Spleen (tissue), 11 donors: ENCODE measurements at regions not wholly inside any gene's neighbourhood (a gene's known extent, or its start where the extent isn't known, plus 50 kb on each side); places are given as distances from the start of the nearest gene placed in this dataset.

ENCODE experiments used
- DNase-seq: peaks from one replicate; pipeline ENCODE4 v3.0.0-alpha.2; 2020
- H3K27ac ChIP-seq, 8 donors: fragments of 200-600 bp; sonication (generic) in 7 of 8; 1 replicate in 4 of 8; 2 replicates in 4 of 8; pipeline versions ENCODE4 v1.5.0 to v1.8.0; 2016 to 2021; ENCODE audit warnings: inconsistent platforms in 4 of 8, mild to moderate bottlenecking in 4 of 8, moderate library complexity in 1 of 8
- H3K27me3 ChIP-seq, 7 donors: fragments of 200-600 bp; sonication (generic) in 6 of 7; replicated peaks in 1 of 7; 1 replicate in 4 of 7; 2 replicates in 3 of 7; pipeline versions ENCODE4 v1.5.0 to v1.8.0; 2016 to 2021; ENCODE audit warnings: inconsistent platforms in 3 of 7, mild to moderate bottlenecking in 1 of 7
- H3K36me3 ChIP-seq, 6 donors: fragments of 200-600 bp; sonication (generic) in 5 of 6; 1 replicate in 4 of 6; 2 replicates in 2 of 6; pipeline versions ENCODE4 v1.5.0 to v1.8.0; 2016 to 2021; ENCODE audit warnings: inconsistent platforms in 2 of 6
- H3K4me1 ChIP-seq, 6 donors: fragments of 200-600 bp; sonication (generic) in 5 of 6; 1 replicate in 3 of 6; 2 replicates in 3 of 6; pipeline versions ENCODE4 v1.5.0 to v1.8.0; 2016 to 2021; ENCODE audit warnings: inconsistent platforms in 3 of 6
- H3K4me3 ChIP-seq, 8 donors: fragments of 200-600 bp; sonication (generic) in 7 of 8; 1 replicate in 4 of 8; 2 replicates in 4 of 8; pipeline versions ENCODE4 v1.5.0 to v1.8.0; 2016 to 2021; ENCODE audit warnings: inconsistent platforms in 4 of 8, mild to moderate bottlenecking in 4 of 8, moderate library complexity in 2 of 8
- H3K9me3 ChIP-seq, 8 donors: fragments of 200-600 bp; sonication (generic) in 7 of 8; 1 replicate in 4 of 8; 2 replicates in 4 of 8; pipeline versions ENCODE4 v1.5.0 to v1.8.0; 2016 to 2021; ENCODE audit warnings: inconsistent platforms in 4 of 8
- POLR2A ChIP-seq, 3 donors: fragments of 450-650 bp; IDR thresholded peaks; one replicate each; pipeline ENCODE4 v1.5.1; 2017; ENCODE audit warnings: antibody characterized with exemption in 3 of 3, mild to moderate bottlenecking in 1 of 3
- POLR2AphosphoS5 ChIP-seq, 3 donors: sonication (generic); formaldehyde crosslinking; IDR thresholded peaks; one replicate each; pipeline ENCODE4 v1.5.1; 2017; ENCODE audit warnings: antibody characterized with exemption in 3 of 3
- WGBS, 5 donors: extraction: QIAGEN DNeasy Blood & Tissue Kit in 3 of 5; methylation state at CpG; one replicate each; pipeline versions ENCODE4 v1.1.5 to v1.1.7; 2013 to 2018; 5-methylcytosine and 5-hydroxymethylcytosine counted together
- intact Hi-C: fragments of 100-400 bp; cut with DNase I; formaldehyde crosslinking; loops from one replicate; pipeline ENCODE4 v1.15.0; 2023; ENCODE audit warnings: low total_unique reads
- TF ChIP-seq, protein P1 (sequence below), 11 experiments: fragments of 200-600 bp in 7 of 11; fragments of 450-650 bp in 4 of 11; sonication (generic) in 4 of 11; IDR thresholded peaks in 8 of 11; conservative IDR thresholded peaks in 3 of 11; 1 replicate in 7 of 11; 2 replicates in 4 of 11; pipeline versions ENCODE4 v1.4.0 to v1.8.0; 2016 to 2021; ENCODE audit warnings: antibody characterized with exemption in 11 of 11, inconsistent platforms in 4 of 11, mild to moderate bottlenecking in 1 of 11
- donor health status: healthy with polysubstance abuse.
- donor health status: DM: no; HTN: no; CAD: no; lungs with moderate emphysema.
- donor health status: DM: no; HTN: no; CAD: no.
- donor health status: Bipolar disorder and iron deficiency.
- donor health status: healthy.
- donor health status: DM: no; HTN: no; CAD: no.
- donor health status: DM: yes; HTN: yes; CAD: no.

DNA sequence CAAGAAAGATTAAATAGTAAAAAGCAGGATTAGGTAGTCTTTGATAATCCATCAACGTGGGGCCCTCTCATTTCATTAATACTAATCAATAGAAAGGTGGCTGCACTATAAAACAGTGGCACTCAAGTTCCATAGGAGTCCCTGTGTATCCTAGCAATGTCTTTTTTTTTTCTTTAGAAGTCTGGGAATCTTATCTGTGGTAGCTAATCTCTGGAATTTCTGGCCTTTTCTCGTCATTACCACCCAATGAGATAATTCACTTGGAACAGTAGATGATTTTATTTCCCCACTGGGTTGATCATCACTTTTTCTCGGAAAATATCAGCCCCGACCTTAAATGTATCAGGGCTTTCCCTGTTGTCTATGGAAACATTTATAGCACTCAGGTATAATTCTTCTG is 86.8 kb upstream of the CDH6 start:
- no peaks in the 10 kb centered on the region for H3K9me3 ChIP-seq
- H3K4me3 ChIP-seq, result no peak overlapping the region
- intact Hi-C loops, result no loop called here
- TF ChIP-seq POLR2AphosphoS5 (IDR thresholded peaks at IDR 0.05), result no peak
- TF ChIP-seq POLR2A (IDR thresholded peaks at IDR 0.05), result no peak
- TF ChIP-seq, protein P1, sequence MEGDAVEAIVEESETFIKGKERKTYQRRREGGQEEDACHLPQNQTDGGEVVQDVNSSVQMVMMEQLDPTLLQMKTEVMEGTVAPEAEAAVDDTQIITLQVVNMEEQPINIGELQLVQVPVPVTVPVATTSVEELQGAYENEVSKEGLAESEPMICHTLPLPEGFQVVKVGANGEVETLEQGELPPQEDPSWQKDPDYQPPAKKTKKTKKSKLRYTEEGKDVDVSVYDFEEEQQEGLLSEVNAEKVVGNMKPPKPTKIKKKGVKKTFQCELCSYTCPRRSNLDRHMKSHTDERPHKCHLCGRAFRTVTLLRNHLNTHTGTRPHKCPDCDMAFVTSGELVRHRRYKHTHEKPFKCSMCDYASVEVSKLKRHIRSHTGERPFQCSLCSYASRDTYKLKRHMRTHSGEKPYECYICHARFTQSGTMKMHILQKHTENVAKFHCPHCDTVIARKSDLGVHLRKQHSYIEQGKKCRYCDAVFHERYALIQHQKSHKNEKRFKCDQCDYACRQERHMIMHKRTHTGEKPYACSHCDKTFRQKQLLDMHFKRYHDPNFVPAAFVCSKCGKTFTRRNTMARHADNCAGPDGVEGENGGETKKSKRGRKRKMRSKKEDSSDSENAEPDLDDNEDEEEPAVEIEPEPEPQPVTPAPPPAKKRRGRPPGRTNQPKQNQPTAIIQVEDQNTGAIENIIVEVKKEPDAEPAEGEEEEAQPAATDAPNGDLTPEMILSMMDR (IDR thresholded peaks at IDR 0.05 in 8 of 11, conservative IDR thresholded peaks at IDR 0.05 in 3 of 11), result no peak
- H3K27ac ChIP-seq, result no peak overlapping the region
- no peak for DNase-seq
- 42 to 63% (median 55%) methylated on average over 4 of the region's 4 CpGs for WGBS, 5 donors
- no peaks in the 10 kb centered on the region for H3K27me3 ChIP-seq
- H3K36me3 ChIP-seq, result no peaks in the 10 kb centered on the region
- no peaks in the 10 kb centered on the region for H3K4me1 ChIP-seq

DNA sequence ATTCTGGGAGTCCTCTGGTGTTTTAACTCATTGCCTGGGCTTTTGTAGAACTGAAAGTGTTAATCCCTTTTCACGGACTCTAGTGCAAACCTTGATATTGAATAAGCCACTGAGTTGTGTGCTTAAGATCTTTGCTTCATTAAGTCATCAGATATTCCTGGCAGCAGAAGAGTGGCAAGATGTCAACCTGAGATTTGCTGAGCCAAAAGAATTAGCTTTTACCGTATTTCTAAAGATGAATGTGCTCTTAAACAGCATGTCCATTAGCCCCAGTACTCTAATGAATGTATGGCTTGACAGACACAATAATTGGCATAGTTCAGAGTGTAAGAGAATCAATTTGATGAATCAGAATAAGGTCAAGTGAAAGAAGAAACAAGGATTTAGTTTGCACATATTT is 87.2 kb upstream of the CDH6 start:
- H3K36me3 ChIP-seq, result no peaks in the 10 kb centered on the region
- intact Hi-C loops, result no loop called here
- H3K4me1 ChIP-seq, result no peaks in the 10 kb centered on the region

DNA sequence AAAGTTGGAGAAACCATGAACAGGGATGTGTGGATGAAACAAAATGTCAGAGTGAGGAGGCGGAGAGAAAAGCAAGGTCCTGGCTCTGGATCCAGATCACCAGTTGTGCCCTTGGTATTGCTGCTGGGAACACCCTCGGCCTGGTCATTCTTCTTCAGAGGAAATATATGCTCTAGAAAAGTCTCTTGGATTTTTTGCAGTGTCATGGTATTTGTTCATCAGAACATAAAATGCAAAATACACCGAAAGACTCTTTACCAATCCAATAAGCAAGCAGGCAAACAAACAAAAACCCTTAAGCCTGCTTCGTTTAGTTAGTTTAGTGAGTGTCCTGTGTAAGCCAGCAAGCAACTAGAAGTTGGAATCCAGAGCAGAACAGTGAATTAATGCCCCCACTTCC is 88.7 kb upstream of the CDH6 start:
- DNase-seq, result no peak
- no peak overlapping the region for H3K27ac ChIP-seq
- intact Hi-C loops, result no loop called here
- no peaks in the 10 kb centered on the region for H3K27me3 ChIP-seq
- no peak for TF ChIP-seq POLR2A (IDR thresholded peaks at IDR 0.05)
- no peak for TF ChIP-seq POLR2AphosphoS5 (IDR thresholded peaks at IDR 0.05)
- TF ChIP-seq, protein P1 (IDR thresholded peaks at IDR 0.05 in 8 of 11, conservative IDR thresholded peaks at IDR 0.05 in 3 of 11), result no peak
- H3K36me3 ChIP-seq, result no peaks in the 10 kb centered on the region
- H3K4me1 ChIP-seq, result no peaks in the 10 kb centered on the region
- no peak overlapping the region for H3K4me3 ChIP-seq
- WGBS, 5 donors, result 70 to 87% (median 79%) methylated on average over 4 of the region's 4 CpGs
- no peaks in the 10 kb centered on the region for H3K9me3 ChIP-seq

More for the DNA sequence above, 87.2 kb upstream of the CDH6 start:
- H3K27me3 ChIP-seq, result no peaks in the 10 kb centered on the region
- no peak for DNase-seq
- no peaks in the 10 kb centered on the region for H3K9me3 ChIP-seq
- no peak overlapping the region for H3K27ac ChIP-seq
- 78 to 87% (median 82%) methylated on average over 2 of the region's 2 CpGs for WGBS, 5 donors
- TF ChIP-seq, protein P1 (IDR thresholded peaks at IDR 0.05 in 8 of 11, conservative IDR thresholded peaks at IDR 0.05 in 3 of 11), result no peak
- TF ChIP-seq POLR2AphosphoS5 (IDR thresholded peaks at IDR 0.05) (no peak), POLR2A (IDR thresholded peaks at IDR 0.05) (no peak)
- no peak overlapping the region for H3K4me3 ChIP-seq

DNA sequence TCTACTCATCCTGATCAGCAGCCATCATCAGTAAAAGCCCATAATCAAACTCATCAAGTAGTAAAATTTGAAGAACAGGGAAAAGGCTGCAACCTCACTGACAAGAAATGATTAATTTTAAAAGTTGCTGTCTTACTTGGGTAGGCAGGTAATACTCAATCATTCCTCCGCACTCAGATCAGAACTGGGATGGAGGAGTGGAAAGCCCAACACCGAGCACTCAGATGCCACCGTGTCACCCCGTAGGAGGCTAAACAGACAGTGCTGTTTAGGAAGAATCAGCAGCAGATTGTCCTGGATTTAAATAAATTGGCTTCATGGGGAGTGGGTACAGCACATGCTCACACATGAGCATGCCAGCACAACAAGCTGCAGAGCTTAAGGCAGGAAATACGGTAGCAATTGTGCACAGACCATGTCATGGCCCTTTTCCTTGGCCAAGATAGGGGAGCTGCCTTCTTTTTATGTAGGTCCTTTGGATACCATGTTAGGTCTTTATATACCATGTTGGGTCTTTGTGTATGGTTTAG is 92.6 kb upstream of the CDH6 start:
- intact Hi-C loops, result no loop called here
- DNase-seq, result no peak
- H3K9me3 ChIP-seq, result no peaks in the 10 kb centered on the region
- H3K4me3 ChIP-seq, result no peak overlapping the region
- H3K27ac ChIP-seq, result no peak overlapping the region
- no peaks in the 10 kb centered on the region for H3K4me1 ChIP-seq
- WGBS, 5 donors, result 67 to 82% (median 74%) methylated on average over 5 of the region's 5 CpGs
- H3K36me3 ChIP-seq, result no peaks in the 10 kb centered on the region
- no peaks in the 10 kb centered on the region for H3K27me3 ChIP-seq
- TF ChIP-seq POLR2A (IDR thresholded peaks at IDR 0.05), result no peak
- TF ChIP-seq, protein P1 (IDR thresholded peaks at IDR 0.05 in 8 of 11, conservative IDR thresholded peaks at IDR 0.05 in 3 of 11), result no peak
- TF ChIP-seq POLR2AphosphoS5 (IDR thresholded peaks at IDR 0.05), result no peak
